HG02870 (cell line): ENCODE measurements at regions not wholly inside any gene's neighbourhood (a gene's known extent, or its start where the extent isn't known, plus 50 kb on each side); places are given as distances from the start of the nearest gene placed in this dataset.
A peak's percentile ranks its signal among the peaks of the same experiment; 100 is the strongest.
"Not testable (repeated sequence)": the region's sequence is repeated elsewhere in the genome, so short reads cannot be mapped to it uniquely, and the experiment has no call there.

Source experiments
- ATAC-seq: cut with Tn5 transposase; IDR thresholded peaks from one replicate; pipeline ENCODE4 v1.9.1; 2021; ENCODE audit warnings: mild to moderate bottlenecking, moderate library complexity; ENCODE audit not compliant: unreplicated experiment

- no peak for ATAC-seq
These were observed 159.4 kb downstream of the SPTSSA start for GRCh38 chr14:34302654-34303053.

- no peak for ATAC-seq
These were observed 160.9 kb downstream of the SPTSSA start for GRCh38 chr14:34300882-34301734.

- no peak for ATAC-seq
These were observed 161.7 kb downstream of the SPTSSA start for GRCh38 chr14:34300330-34300729.

- no peak for ATAC-seq
These were observed 162.7 kb downstream of the SPTSSA start for GRCh38 chr14:34299360-34299759.

- ATAC-seq: no peak
These were observed 164.1 kb downstream of the SPTSSA start for GRCh38 chr14:34297786-34298520.

GRCh38 chr14:34283590-34283989, 178.4 kb downstream of the SPTSSA start:
- ATAC-seq: no peak

GRCh38 chr14:34277191-34277590, 184.8 kb downstream of the SPTSSA start:
- ATAC-seq: peak; percentile 62

- ATAC-seq: no peak
These were observed 186.5 kb downstream of the SPTSSA start for GRCh38 chr14:34275530-34275929.

GRCh38 chr14:34275078-34275477, 187.0 kb downstream of the SPTSSA start:
- no peak for ATAC-seq

GRCh38 chr14:34273716-34274115, 188.3 kb downstream of the SPTSSA start:
- ATAC-seq: not testable (repeated sequence)

GRCh38 chr14:34270361-34270760, 191.7 kb downstream of the SPTSSA start:
- ATAC-seq: no peak

- ATAC-seq: no peak
These were observed 195.7 kb downstream of the SPTSSA start for GRCh38 chr14:34266344-34266743.

GRCh38 chr14:34262127-34262910, 199.7 kb downstream of the SPTSSA start:
- no peak for ATAC-seq

GRCh38 chr14:34259996-34260395, 202.0 kb downstream of the SPTSSA start:
- ATAC-seq: no peak

- ATAC-seq: no peak
These were observed 203.7 kb downstream of the SPTSSA start for GRCh38 chr14:34258318-34258717.

- no peak for ATAC-seq
These were observed 204.5 kb downstream of the SPTSSA start for GRCh38 chr14:34257505-34257904.

- ATAC-seq: no peak
These were observed 205.8 kb downstream of the SPTSSA start for GRCh38 chr14:34256223-34256622.

GRCh38 chr14:34254571-34254970, 207.5 kb downstream of the SPTSSA start:
- no peak for ATAC-seq

- ATAC-seq: no peak
These were observed 208.0 kb downstream of the SPTSSA start for GRCh38 chr14:34254031-34254430.

- ATAC-seq: no peak
These were observed 209.8 kb downstream of the SPTSSA start for GRCh38 chr14:34252227-34252626.

- no peak for ATAC-seq
These were observed 210.4 kb downstream of the SPTSSA start for GRCh38 chr14:34251662-34252061.
